HG03432 (cell line): ENCODE measurements at regions not wholly inside any gene's neighbourhood (a gene's known extent, or its start where the extent isn't known, plus 50 kb on each side); places are given as distances from the start of the nearest gene placed in this dataset.

Experiments used
- ATAC-seq: cut with Tn5 transposase; IDR thresholded peaks from one replicate; pipeline ENCODE4 v1.9.1; 2021; ENCODE audit warnings: mild to moderate bottlenecking, moderate library complexity; ENCODE audit not compliant: unreplicated experiment

GRCh38 chr7:155138204-155138603 lies 68.1 kb downstream of the HTR5A start:
- no peak for ATAC-seq

GRCh38 chr7:155141562-155141961 lies 71.4 kb downstream of the HTR5A start:
- no peak for ATAC-seq

GRCh38 chr7:155143381-155143780 lies 73.3 kb downstream of the HTR5A start:
- no peak for ATAC-seq

- no peak for ATAC-seq
Measured at GRCh38 chr7:155144371-155144770, 74.2 kb downstream of the HTR5A start.

GRCh38 chr7:155145477-155146255 lies 75.5 kb downstream of the HTR5A start:
- no peak for ATAC-seq

GRCh38 chr7:155147172-155147571 lies 77.0 kb downstream of the HTR5A start:
- ATAC-seq: no peak

- no peak for ATAC-seq
Measured at GRCh38 chr7:155147624-155148023, 77.5 kb downstream of the HTR5A start.

GRCh38 chr7:155153676-155154075 lies 83.6 kb downstream of the HTR5A start:
- ATAC-seq: no peak

GRCh38 chr7:155154586-155154985 lies 84.5 kb downstream of the HTR5A start:
- ATAC-seq: no peak

- no peak for ATAC-seq
Measured at GRCh38 chr7:155161690-155162089, 91.6 kb downstream of the HTR5A start.

- no peak for ATAC-seq
Measured at GRCh38 chr7:155162422-155162821, 92.3 kb downstream of the HTR5A start.

- no peak for ATAC-seq
Measured at GRCh38 chr7:155163696-155164095, 93.6 kb downstream of the HTR5A start.

GRCh38 chr7:155164316-155164715 lies 94.2 kb downstream of the HTR5A start:
- ATAC-seq: no peak

GRCh38 chr7:155166108-155166507 lies 96.0 kb downstream of the HTR5A start:
- ATAC-seq: no peak

- no peak for ATAC-seq
Measured at GRCh38 chr7:155166673-155167370, 96.7 kb downstream of the HTR5A start.

GRCh38 chr7:155167706-155168365 lies 97.7 kb downstream of the HTR5A start:
- ATAC-seq: no peak

- ATAC-seq: no peak
Measured at GRCh38 chr7:155168597-155169480, 98.7 kb downstream of the HTR5A start.

GRCh38 chr7:155169498-155170065 lies 99.5 kb downstream of the HTR5A start:
- ATAC-seq: no peak

- ATAC-seq: no peak
Measured at GRCh38 chr7:155170331-155170730, 100.2 kb downstream of the HTR5A start.

- ATAC-seq: no peak
Measured at GRCh38 chr7:155172141-155172540, 102.0 kb downstream of the HTR5A start.

- ATAC-seq: no peak
Measured at GRCh38 chr7:155173905-155174304, 103.8 kb downstream of the HTR5A start.
